BE2C (cell line): ENCODE measurements at regions not wholly inside any gene's neighbourhood (a gene's known extent, or its start where the extent isn't known, plus 50 kb on each side); places are given as distances from the start of the nearest gene placed in this dataset.
"Not testable (repeated sequence)": the region's sequence is repeated elsewhere in the genome, so short reads cannot be mapped to it uniquely, and the experiment has no call there.

Experiments
- DNase-seq: peaks from one replicate; pipeline ENCODE4 v3.0.0-alpha.2; 2020
- H3K27me3 ChIP-seq: fragments of 250-450 bp; sonication (Bioruptor Pico); 2 replicates; pipeline ENCODE4 v1.5.1; 2020; ENCODE audit warnings: mild to moderate bottlenecking
- H3K36me3 ChIP-seq: fragments of 250-450 bp; sonication (Bioruptor Pico); 2 replicates; pipeline ENCODE4 v1.5.1; 2020; ENCODE audit warnings: mild to moderate bottlenecking
- H3K4me1 ChIP-seq: fragments of 250-450 bp; sonication (Bioruptor Pico); 2 replicates; pipeline ENCODE4 v1.5.1; 2020
- H3K4me3 ChIP-seq: 2 replicates; pipeline ENCODE4 v1.5.1; 2011; ENCODE audit warnings: low read depth, low read length
- H3K9me3 ChIP-seq: fragments of 250-450 bp; sonication (Bioruptor Pico); 2 replicates; pipeline ENCODE4 v1.5.1; 2020
- TF ChIP-seq, protein P1 (sequence below): IDR thresholded peaks from 2 replicates; pipeline ENCODE4 v1.5.1; 2012; ENCODE audit warnings: mild to moderate bottlenecking, low read depth, low read length

- DNase-seq, result no peak
- Histone ChIP-seq H3K4me1 (no peaks in the 10 kb centered on the region; the same call in 1 of the 2 replicates), H3K36me3 (no peaks in the 10 kb centered on the region), H3K27me3 (no peaks in the 10 kb centered on the region), H3K9me3 (no peaks in the 10 kb centered on the region), H3K4me3 (no peak overlapping the region)
- TF ChIP-seq, protein P1, sequence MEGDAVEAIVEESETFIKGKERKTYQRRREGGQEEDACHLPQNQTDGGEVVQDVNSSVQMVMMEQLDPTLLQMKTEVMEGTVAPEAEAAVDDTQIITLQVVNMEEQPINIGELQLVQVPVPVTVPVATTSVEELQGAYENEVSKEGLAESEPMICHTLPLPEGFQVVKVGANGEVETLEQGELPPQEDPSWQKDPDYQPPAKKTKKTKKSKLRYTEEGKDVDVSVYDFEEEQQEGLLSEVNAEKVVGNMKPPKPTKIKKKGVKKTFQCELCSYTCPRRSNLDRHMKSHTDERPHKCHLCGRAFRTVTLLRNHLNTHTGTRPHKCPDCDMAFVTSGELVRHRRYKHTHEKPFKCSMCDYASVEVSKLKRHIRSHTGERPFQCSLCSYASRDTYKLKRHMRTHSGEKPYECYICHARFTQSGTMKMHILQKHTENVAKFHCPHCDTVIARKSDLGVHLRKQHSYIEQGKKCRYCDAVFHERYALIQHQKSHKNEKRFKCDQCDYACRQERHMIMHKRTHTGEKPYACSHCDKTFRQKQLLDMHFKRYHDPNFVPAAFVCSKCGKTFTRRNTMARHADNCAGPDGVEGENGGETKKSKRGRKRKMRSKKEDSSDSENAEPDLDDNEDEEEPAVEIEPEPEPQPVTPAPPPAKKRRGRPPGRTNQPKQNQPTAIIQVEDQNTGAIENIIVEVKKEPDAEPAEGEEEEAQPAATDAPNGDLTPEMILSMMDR, result no peak
Observed at GRCh38 chr3:162971715-162972114, 1475.1 kb downstream of the OTOL1 start.

DNA sequence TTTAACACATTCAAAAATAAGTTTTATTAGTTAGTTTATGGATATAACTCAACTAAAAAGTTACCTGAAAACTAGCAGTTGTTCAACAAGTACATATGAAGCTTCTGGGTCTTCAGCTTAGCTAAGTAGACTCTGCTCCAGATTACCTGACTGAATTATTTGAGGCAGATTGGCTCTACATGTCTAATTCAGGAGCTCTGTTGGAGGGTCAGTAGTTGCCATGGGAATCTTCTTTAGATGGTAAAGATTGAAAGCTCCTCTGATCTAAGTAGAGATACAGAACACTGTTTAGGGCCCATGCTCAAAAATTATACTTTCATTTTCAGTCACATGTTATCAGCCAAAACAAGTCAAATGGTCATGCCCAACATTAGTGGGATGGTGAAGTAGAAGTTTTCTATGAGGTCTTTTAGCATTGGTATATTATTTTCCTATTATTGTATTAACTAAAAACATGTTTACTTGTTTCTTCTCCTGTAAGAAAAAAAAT lies 1476.9 kb downstream of the OTOL1 start:
- H3K4me1 ChIP-seq, result no peaks in the 10 kb centered on the region; the same call in 1 of the 2 replicates
- H3K9me3 ChIP-seq, result no peaks in the 10 kb centered on the region
- H3K4me3 ChIP-seq, result no peak overlapping the region
- DNase-seq, result no peak
- no peaks in the 10 kb centered on the region for H3K36me3 ChIP-seq
- no peaks in the 10 kb centered on the region for H3K27me3 ChIP-seq
- TF ChIP-seq, protein P1, result no peak

GRCh38 chr3:162978136-162978535 lies 1481.5 kb downstream of the OTOL1 start:
- Histone ChIP-seq H3K4me1 (no peaks in the 10 kb centered on the region), H3K4me3 (no peak overlapping the region), H3K36me3 (no peaks in the 10 kb centered on the region), H3K9me3 (no peaks in the 10 kb centered on the region), H3K27me3 (no peaks in the 10 kb centered on the region)
- TF ChIP-seq, protein P1, result no peak
- DNase-seq, result no peak

DNA sequence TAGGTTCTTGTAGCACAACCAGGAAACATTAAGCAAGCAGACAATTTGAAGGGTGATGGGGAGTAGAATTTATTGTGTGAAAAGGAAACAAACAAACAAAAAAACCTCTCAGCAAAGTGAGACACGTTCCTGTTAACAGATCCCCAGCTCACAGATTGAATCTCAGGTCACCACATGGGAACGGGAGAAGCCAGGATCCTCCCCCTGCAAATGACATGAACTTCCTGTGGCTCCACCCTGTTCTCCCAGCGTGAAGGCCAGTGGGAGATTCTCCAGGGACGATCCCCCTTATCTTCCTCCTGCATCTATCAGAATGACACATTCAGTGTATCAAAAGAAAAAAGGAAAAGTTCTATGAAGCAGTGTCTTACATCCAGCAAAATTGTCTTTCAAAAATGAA lies 1488.1 kb downstream of the OTOL1 start:
- no peaks in the 10 kb centered on the region for H3K27me3 ChIP-seq
- H3K36me3 ChIP-seq, result no peaks in the 10 kb centered on the region
- no peak for DNase-seq
- TF ChIP-seq, protein P1, result no peak
- H3K4me1 ChIP-seq, result no peaks in the 10 kb centered on the region
- no peak overlapping the region for H3K4me3 ChIP-seq
- no peaks in the 10 kb centered on the region; the same call in 1 of the 2 replicates for H3K9me3 ChIP-seq

- H3K36me3 ChIP-seq, H3K27me3 ChIP-seq, H3K4me3 ChIP-seq, H3K4me1 ChIP-seq, DNase-seq, H3K9me3 ChIP-seq: not testable (repeated sequence)
Observed at GRCh38 chr3:162987085-162987794, 1490.6 kb downstream of the OTOL1 start.

DNA sequence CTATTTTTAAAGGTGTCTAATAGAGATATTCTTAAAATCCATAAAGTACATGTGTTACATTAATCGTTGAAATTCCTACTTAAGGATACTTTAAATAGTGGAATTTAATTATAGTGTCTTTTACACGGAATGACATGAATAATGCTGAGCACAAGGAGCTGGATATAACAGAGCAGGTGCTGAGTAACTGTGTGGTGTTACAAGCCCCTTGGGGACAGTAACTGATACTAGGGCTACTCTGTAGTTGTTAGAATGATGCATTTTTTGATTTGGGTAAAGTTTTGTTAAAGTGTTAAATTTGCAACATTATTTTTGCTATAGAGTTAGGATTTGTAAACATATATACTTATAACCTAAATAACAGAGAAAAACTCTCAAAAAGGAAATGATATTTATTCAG lies 1496.1 kb downstream of the OTOL1 start:
- H3K4me3 ChIP-seq, result no peak overlapping the region
- H3K27me3 ChIP-seq, result no peaks in the 10 kb centered on the region
- no peak for DNase-seq
- H3K9me3 ChIP-seq, result no peaks in the 10 kb centered on the region
- H3K4me1 ChIP-seq, result no peaks in the 10 kb centered on the region
- TF ChIP-seq, protein P1, result no peak
- H3K36me3 ChIP-seq, result no peaks in the 10 kb centered on the region
